ENCODE measurements at regions not wholly inside any gene's neighbourhood (a gene's known extent, or its start where the extent isn't known, plus 50 kb on each side); places are given as distances from the start of the nearest gene placed in this dataset.

- DNase-seq (ENCODE audit: low spot score): no peak
Measured at GRCh38 chr14:56501909-56502530, 77.6 kb upstream of the TMEM260 start.

- DNase-seq (ENCODE audit: low spot score): no peak
Measured at GRCh38 chr14:56505361-56505760, 74.2 kb upstream of the TMEM260 start.

- no peak for DNase-seq (ENCODE audit: low spot score)
Measured at GRCh38 chr14:56512521-56512920, 67.1 kb upstream of the TMEM260 start.

DNA sequence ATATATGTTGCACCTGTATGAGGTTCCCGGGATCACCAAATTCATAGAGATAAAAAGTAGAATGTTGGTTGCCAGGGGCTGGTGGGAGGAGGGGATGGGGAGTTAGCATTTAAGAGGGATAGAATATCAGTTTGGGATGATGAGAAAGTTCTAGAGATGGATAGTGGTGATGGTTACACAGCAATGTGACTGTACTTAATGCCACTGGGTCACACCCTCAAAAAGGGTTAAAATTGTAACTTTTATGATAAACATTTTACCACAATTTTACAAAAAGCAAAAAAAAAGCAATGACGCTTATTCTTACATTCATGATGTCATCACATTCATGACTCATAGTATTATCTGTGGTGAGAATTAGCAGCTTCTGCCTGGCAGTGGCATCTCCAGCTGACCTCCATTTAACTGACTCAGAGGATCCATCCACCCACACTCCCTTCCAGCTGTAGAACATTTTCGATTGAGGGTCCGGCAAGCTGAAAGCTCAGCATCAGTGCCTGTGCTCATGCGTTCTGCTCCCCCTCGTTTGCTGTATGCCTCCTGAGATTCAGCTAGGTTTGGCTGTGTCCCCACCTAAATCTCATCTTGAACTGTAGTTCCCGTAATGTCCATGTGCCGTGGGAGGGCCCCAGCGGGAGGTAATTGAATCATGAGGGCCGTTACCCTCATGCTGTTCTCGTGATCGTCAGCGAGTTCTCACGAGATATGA is 64.8 kb upstream of the TMEM260 start:
- DNase-seq (ENCODE audit: low spot score): peak; percentile 2

- DNase-seq (ENCODE audit: low spot score): no peak
Measured at GRCh38 chr14:56515739-56516138, 63.9 kb upstream of the TMEM260 start.

DNA sequence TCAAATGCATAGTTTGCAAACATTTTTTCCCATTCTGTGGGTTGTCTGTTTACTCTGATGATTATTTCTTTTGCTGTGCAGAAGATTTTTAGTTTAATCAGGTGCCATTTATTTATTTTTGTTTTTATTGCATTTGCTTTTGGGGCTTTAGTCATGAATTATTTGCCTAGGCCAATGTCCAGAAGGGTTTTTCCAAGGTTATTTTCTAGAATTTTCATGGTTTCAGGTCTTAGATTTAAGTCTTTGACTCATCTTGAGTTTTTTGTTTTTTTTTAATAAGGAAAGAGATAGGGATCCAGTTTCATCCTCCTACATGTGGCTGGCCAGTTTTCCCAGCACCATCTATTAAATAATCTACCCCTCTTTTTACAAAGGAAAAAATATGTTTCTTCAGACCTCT is 57.2 kb upstream of the TMEM260 start:
- DNase-seq (ENCODE audit: low spot score): no peak

- DNase-seq (ENCODE audit: low spot score): no peak
Measured at GRCh38 chr14:56524971-56525677, 54.5 kb upstream of the TMEM260 start.

DNA sequence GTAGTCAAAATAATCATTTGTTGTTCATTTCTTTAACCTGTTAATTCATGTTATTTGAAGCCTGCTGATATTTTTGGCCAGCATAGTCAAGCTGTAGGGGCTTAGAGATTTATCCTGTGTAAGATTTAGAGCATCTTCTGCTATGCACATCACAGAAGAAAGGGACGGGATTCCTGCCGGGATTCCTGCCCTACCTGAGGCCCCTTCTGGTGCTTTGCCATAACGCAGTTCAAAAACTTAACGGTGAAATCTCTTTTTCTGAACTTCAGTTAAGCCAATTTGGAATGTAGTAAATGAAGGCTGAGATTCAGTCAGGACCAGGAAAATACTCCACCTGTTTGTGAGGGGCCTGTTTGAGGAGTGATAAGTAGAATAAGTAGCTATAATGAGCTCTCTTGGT is 50.7 kb upstream of the TMEM260 start:
- DNase-seq (ENCODE audit: low spot score): no peak

Measured in SW480 (cell line).